OCI-LY7 (cell line): ENCODE measurements at regions not wholly inside any gene's neighbourhood (a gene's known extent, or its start where the extent isn't known, plus 50 kb on each side); places are given as distances from the start of the nearest gene placed in this dataset.

Experiments used
- BruUV-seq: library from RNA; stranded (reverse); fragments of 400-500 nt; replicated peaks from 2 replicates; lab custom pipeline; 2021; lab: Mats Ljungman, UMichigan
- CTCF ChIA-PET: fragments of 300-600 bp; sonication (Branson Sonifier 250); formaldehyde crosslinking; loops from one replicate; lab custom pipeline; 2022; ENCODE audit warnings: antibody characterized with exemption; ENCODE audit not compliant: unreplicated experiment; lab: Charles Lee
- POLR2A ChIA-PET: fragments of 300-600 bp; sonication (Branson Sonifier 250); formaldehyde crosslinking; loops from one replicate; lab custom pipeline; 2022; ENCODE audit warnings: antibody characterized with exemption; lab: Charles Lee
- DNase-seq: peaks from one replicate; pipeline ENCODE4 v3.0.0-alpha.2; 2015; ENCODE audit warnings: low spot score
- H2AFZ ChIP-seq: fragments of 200-600 bp; sonication (generic), shearing (Covaris generic); 2 replicates; pipeline ENCODE4 v1.6.1; 2014; ENCODE audit warnings: mild to moderate bottlenecking, antibody characterized with exemption, low read length, moderate library complexity
- H3K27ac ChIP-seq: fragments of 200-600 bp; sonication (generic); 2 replicates; pipeline ENCODE4 v1.5.1; 2014; ENCODE audit warnings: mixed run types, low read depth, mild to moderate bottlenecking, moderate library complexity, low read length, inconsistent platforms; ENCODE audit not compliant: poor library complexity, severe bottlenecking
- H3K36me3 ChIP-seq: fragments of 200-600 bp; sonication (generic); 2 replicates; pipeline ENCODE4 v1.6.1; 2014; ENCODE audit warnings: mild to moderate bottlenecking, antibody characterized with exemption, low read length, moderate library complexity, mixed read lengths; ENCODE audit not compliant: insufficient read depth
- H3K4me1 ChIP-seq: fragments of 200-600 bp; sonication (generic); 2 replicates; pipeline ENCODE4 v1.5.1; 2014; ENCODE audit warnings: mild to moderate bottlenecking, low read length; ENCODE audit not compliant: insufficient read depth, poor library complexity, severe bottlenecking
- H3K4me2 ChIP-seq: fragments of 200-600 bp; sonication (generic); 2 replicates; pipeline ENCODE4 v1.6.1; 2014; ENCODE audit warnings: mild to moderate bottlenecking, low read length
- H3K4me3 ChIP-seq: fragments of 200-600 bp; sonication (generic); 2 replicates; pipeline ENCODE4 v1.5.1; 2014; ENCODE audit warnings: mild to moderate bottlenecking, low read depth, low read length; ENCODE audit not compliant: poor library complexity, severe bottlenecking
- H3K79me2 ChIP-seq: fragments of 200-600 bp; sonication (generic); 2 replicates; pipeline ENCODE4 v1.6.1; 2016; ENCODE audit warnings: low read depth, mild to moderate bottlenecking, low read length, moderate library complexity, mixed read lengths; ENCODE audit not compliant: insufficient read depth
- H3K9me2 ChIP-seq: fragments of 200-600 bp; sonication (generic); 2 replicates; pipeline ENCODE4 v1.6.1; 2016; ENCODE audit warnings: mild to moderate bottlenecking, low read length, mixed read lengths; ENCODE audit not compliant: insufficient read depth
- H3K9me3 ChIP-seq: fragments of 200-600 bp; sonication (generic); 2 replicates; pipeline ENCODE4 v1.6.1; 2014; ENCODE audit warnings: mild to moderate bottlenecking, mixed run types, low read length, mixed read lengths
- H4K20me1 ChIP-seq: fragments of 200-600 bp; sonication (generic); 2 replicates; pipeline ENCODE4 v1.6.1; 2014; ENCODE audit warnings: mild to moderate bottlenecking, antibody characterized with exemption, low read length, moderate library complexity, mixed read lengths; ENCODE audit not compliant: insufficient read depth
- EZH2phosphoT487 ChIP-seq: fragments of 200-600 bp; sonication (generic); IDR thresholded peaks from 2 replicates; pipeline ENCODE4 v1.6.1; 2018; ENCODE audit warnings: low read depth, borderline replicate concordance, mild to moderate bottlenecking, mixed run types, antibody characterized with exemption, low read length, moderate library complexity, mixed read lengths
- intact Hi-C: fragments of 100-400 bp; cut with micrococcal nuclease; formaldehyde crosslinking; loops from one replicate; pipeline ENCODE4 v1.10.0; 2022; ENCODE audit not compliant: unreplicated experiment
- TF ChIP-seq, protein P1 (sequence below): fragments of 200-600 bp; sonication (generic); conservative IDR thresholded peaks from 2 replicates; pipeline ENCODE4 v1.5.1; 2014; ENCODE audit warnings: mild to moderate bottlenecking, antibody characterized with exemption, low read length, moderate library complexity, mixed read lengths

DNA sequence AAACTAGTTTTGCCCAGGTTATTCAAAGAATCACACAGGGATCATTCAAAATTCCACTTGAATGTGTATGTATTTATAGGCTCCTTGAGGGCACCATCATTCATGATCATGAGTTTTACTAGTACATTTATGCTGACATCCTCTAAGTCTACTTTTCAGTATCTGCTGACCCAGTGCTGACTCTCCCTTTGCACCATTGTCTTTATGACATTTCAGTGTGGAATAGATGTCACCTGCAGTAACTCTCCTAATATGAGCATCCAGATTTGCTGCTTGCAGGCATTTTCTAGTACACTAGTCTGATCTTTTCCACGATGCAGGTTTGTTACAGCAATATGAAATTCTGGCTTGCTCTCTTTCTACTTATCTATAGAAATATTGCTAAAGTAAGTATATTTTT lies 1603.5 kb downstream of the SI start:
- TF ChIP-seq, protein P1, sequence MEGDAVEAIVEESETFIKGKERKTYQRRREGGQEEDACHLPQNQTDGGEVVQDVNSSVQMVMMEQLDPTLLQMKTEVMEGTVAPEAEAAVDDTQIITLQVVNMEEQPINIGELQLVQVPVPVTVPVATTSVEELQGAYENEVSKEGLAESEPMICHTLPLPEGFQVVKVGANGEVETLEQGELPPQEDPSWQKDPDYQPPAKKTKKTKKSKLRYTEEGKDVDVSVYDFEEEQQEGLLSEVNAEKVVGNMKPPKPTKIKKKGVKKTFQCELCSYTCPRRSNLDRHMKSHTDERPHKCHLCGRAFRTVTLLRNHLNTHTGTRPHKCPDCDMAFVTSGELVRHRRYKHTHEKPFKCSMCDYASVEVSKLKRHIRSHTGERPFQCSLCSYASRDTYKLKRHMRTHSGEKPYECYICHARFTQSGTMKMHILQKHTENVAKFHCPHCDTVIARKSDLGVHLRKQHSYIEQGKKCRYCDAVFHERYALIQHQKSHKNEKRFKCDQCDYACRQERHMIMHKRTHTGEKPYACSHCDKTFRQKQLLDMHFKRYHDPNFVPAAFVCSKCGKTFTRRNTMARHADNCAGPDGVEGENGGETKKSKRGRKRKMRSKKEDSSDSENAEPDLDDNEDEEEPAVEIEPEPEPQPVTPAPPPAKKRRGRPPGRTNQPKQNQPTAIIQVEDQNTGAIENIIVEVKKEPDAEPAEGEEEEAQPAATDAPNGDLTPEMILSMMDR = no peak
- no peak for TF ChIP-seq EZH2phosphoT487
- no TSS peak for BruUV-seq
- Histone ChIP-seq H2AFZ (no peak overlapping the region), H3K36me3 (no peaks in the 10 kb centered on the region), H3K4me1 (no peaks in the 10 kb centered on the region), H3K4me3 (no peak overlapping the region), H3K9me2 (no peaks in the 10 kb centered on the region), H3K27ac (no peak overlapping the region), H3K4me2 (no peak overlapping the region), H4K20me1 (no peaks in the 10 kb centered on the region), H3K9me3 (no peaks in the 10 kb centered on the region), H3K79me2 (no peaks in the 10 kb centered on the region)
- no peak for DNase-seq
- ChIA-PET CTCF (no interaction called here), POLR2A (no interaction called here)
- intact Hi-C loops = no loop called here

DNA sequence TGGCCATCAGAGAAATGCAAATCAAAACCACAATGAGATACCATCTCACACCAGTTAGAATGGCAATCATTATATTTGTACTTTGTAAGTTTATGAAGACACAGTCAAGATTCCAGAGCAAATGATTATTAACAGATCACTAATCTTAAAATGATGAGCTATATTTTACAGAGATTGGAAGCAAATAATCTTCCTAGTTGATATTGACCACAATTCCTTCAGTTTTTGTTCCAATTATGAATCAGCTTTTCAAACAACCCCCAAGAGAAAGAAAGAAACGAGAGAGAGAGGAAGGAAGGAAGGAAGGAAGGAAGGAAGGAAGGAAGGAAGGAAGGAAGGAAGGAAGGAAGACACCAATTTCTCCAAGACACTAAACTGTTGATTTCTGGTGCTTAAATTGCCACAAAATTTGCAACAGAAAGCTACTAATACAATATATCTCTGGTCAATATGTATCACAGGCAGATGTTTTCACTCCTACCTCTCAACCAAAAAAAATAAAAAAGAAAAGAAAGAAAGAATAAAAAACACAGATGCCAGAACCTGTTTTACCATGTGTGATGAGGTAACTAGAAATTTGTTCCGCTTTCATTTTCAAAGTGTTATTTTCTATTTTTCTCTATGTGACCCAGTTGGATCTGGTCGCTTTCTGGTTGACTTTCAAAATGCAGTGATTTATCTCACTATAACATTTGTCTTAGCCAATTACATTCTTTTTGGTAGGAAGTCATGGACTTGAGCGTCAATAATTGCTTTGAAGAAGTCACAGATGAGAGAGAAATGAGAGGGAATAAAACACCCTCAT lies 1609.6 kb downstream of the SI start:
- intact Hi-C loops = no loop called here
- POLR2A ChIA-PET = no interaction called here
- no peak overlapping the region for H2AFZ ChIP-seq

More for the DNA sequence above, 1609.6 kb downstream of the SI start:
- Histone ChIP-seq H3K9me3 (no peaks in the 10 kb centered on the region), H3K9me2 (no peaks in the 10 kb centered on the region), H3K4me2 (no peak overlapping the region), H3K4me1 (no peaks in the 10 kb centered on the region), H3K27ac (no peak overlapping the region), H4K20me1 (no peaks in the 10 kb centered on the region), H3K36me3 (no peaks in the 10 kb centered on the region), H3K79me2 (no peaks in the 10 kb centered on the region), H3K4me3 (no peak overlapping the region)
- DNase-seq = no peak
- TF ChIP-seq, protein P1 = no peak
- no peak for TF ChIP-seq EZH2phosphoT487
- CTCF ChIA-PET = no interaction called here
- BruUV-seq = no TSS peak
